Loucy (cell line): ENCODE measurements at regions not wholly inside any gene's neighbourhood (a gene's known extent, or its start where the extent isn't known, plus 50 kb on each side); places are given as distances from the start of the nearest gene placed in this dataset.

Experiments used
- EZH2phosphoT487 ChIP-seq: fragments of 200-600 bp; IDR thresholded peaks from 2 replicates; pipeline ENCODE4 v1.6.1; 2018; ENCODE audit warnings: antibody characterized with exemption, mild to moderate bottlenecking, moderate library complexity, borderline replicate concordance
- TF ChIP-seq, protein P1 (sequence below): fragments of 200-600 bp; sonication (generic); conservative IDR thresholded peaks from 2 replicates; pipeline ENCODE4 v1.5.1; 2014; ENCODE audit warnings: mild to moderate bottlenecking, antibody characterized with exemption, low read length

DNA sequence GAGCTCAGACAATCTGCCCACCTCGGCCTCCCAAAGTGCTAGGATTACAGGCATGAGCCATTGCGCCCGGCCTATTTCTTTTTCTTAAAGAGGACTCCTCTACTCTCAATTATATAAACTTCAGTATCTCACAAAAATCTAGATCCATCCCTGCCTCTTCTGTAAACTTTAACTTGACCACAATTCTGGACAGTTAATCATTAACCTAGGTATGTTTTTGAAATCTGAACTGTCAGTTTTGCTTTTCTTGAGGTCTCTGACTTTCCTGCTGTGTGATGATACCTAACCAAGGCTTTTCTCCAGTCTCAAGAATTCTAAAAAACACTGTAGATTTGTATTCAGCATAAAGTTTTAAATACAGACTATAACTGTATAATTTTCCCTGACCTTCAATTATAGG lies 388.2 kb upstream of the SYNCRIP start:
- TF ChIP-seq, protein P1, sequence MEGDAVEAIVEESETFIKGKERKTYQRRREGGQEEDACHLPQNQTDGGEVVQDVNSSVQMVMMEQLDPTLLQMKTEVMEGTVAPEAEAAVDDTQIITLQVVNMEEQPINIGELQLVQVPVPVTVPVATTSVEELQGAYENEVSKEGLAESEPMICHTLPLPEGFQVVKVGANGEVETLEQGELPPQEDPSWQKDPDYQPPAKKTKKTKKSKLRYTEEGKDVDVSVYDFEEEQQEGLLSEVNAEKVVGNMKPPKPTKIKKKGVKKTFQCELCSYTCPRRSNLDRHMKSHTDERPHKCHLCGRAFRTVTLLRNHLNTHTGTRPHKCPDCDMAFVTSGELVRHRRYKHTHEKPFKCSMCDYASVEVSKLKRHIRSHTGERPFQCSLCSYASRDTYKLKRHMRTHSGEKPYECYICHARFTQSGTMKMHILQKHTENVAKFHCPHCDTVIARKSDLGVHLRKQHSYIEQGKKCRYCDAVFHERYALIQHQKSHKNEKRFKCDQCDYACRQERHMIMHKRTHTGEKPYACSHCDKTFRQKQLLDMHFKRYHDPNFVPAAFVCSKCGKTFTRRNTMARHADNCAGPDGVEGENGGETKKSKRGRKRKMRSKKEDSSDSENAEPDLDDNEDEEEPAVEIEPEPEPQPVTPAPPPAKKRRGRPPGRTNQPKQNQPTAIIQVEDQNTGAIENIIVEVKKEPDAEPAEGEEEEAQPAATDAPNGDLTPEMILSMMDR: no peak
- TF ChIP-seq EZH2phosphoT487: no peak
